ENCODE measurements at regions not wholly inside any gene's neighbourhood (a gene's known extent, or its start where the extent isn't known, plus 50 kb on each side); places are given as distances from the start of the nearest gene placed in this dataset.

DNA sequence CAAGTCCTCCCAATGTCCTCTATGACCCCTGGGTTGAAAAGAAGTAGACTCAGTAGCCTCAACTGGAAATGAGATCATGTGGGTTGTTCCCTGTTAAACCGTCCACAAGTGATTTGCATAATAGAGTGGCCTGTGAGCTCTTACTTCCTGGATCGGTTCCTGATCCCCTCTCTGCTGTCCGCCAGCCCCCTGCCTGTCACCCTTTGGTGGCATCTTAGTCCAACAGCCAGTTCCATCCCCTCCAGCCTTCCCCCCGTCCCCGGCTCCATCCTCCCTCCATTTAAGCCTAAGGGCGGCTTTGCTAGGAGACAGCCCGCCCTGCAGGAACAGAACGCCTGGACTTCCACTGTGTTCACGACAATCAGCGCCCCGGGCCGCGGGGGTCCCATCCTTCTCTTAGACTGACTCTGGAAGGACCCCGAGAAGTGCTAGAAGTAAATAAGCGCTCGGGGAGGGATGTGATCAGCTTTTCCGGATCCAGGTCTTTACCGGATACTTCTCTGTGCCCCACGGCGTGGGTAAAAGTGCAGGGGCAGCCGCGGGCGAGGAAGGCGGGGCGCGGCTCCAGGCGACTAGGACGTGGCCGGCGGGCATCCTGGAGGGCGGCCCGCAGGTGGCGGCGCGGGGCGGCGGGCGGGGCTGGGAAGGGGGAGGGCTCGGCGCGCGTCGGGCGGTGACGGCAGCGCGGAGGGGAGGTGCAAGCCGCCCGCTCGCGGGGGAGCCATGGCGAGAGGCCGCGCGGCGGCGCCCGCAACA is 51.2 kb upstream of the ULK4 start:
- peak; percentile 64 for DNase-seq

GRCh38 chr3:42012383-42012934 is 50.6 kb upstream of the ULK4 start:
- DNase-seq: peak; percentile 41

All from CD4-positive, alpha-beta T cell treated with Interleukin-4 for 4 hours (primary cell).